GM18511 (cell line): ENCODE measurements at regions not wholly inside any gene's neighbourhood (a gene's known extent, or its start where the extent isn't known, plus 50 kb on each side); places are given as distances from the start of the nearest gene placed in this dataset.

ENCODE experiments used
- ATAC-seq: cut with Tn5 transposase; IDR thresholded peaks from one replicate; pipeline ENCODE4 v1.9.1; 2021; ENCODE audit warnings: mild to moderate bottlenecking, moderate library complexity; ENCODE audit not compliant: unreplicated experiment

DNA sequence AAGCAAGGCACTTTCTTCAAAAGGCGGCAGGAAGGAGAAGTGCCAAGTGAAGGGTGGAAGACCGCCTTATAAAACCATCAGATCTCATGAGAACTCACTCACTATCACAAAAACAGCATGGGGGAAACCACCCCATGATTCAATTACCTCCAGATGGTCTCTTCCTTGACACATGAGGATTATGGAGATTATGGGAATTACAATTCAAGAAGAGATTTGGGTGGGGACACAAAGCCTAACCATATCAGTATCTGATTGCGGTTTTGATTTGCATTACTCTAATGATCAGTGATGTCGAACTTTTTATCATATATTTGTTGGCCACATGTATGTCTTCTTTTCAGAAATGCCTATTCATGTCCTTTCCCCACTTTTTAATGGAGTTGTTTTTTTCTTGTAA, 549.3 kb upstream of the IL12A start:
- no peak for ATAC-seq

DNA sequence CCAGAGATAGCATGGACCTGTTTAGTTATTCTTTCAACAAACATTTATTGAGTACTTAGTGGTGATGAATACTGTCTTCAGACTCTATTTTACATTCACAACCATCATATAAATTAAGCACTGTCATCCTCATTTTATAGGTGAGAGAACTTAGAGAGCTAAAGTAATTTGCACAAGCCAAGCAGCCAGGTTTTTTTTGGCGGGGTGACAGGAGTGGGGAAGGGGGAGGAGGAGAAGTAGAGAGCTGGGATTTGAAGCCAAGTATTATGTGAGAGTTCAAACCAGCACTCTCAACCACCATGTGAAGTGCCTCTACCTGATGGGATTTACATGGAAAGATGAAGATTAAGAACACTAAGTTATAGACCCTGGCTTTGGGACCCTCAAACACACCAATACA, 547.4 kb upstream of the IL12A start:
- no peak for ATAC-seq

DNA sequence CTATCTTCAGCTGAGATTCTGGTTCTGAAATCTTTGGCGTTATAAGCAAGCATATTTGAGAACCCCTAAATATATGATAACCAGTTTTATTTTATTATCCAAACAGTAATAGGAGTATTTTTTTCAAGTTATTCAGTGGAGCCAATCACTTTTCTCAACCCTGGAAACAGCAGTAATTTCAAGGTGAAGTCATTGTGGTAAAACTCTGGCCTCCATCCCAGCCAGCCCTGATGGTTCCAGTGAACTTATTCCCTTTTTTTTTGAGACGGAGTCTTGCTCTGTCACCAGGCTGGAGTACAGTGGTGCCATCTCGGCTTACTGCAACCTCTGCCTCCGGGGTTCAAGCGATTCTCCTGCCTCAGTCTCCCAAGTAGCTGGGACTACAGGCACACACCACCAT, 545.4 kb upstream of the IL12A start:
- no peak for ATAC-seq

DNA sequence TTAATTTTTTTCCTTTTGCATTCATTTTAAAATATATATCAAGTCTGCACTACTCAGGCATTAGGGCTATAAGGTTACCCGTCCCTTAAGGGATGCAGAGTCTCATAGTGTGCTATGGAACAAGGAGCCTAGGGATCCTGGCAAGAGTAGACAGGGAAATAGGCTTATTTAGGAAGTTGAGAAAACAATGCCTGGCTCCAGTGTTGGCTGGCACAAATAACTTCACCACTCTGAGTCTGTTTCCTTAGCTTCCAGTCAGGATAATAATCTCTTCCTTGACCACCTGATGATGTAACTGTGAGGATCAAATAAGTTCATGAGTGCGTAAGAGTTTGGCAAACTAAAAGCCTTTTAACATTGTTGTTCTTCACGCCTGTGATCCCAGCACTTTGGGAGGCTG, 540.8 kb upstream of the IL12A start:
- no peak for ATAC-seq

DNA sequence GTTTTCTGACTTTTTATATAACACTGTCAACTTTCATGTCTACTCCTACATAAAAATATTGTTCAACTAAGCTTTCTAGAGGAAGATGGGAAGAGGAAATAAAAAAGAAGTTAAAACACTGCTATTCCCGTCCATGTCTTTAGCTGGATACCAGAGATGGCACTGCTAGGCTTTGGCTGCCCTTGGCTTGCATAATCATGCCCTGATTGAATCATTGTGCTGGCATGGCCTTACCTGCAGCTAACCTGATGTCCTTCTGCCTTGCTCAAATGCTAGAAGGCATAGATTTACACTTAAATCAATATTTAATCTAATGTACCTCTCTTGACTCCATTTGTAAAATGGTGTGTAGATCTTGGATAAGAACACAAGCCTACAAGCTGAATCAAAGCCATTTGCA, 539.7 kb upstream of the IL12A start:
- no peak for ATAC-seq

DNA sequence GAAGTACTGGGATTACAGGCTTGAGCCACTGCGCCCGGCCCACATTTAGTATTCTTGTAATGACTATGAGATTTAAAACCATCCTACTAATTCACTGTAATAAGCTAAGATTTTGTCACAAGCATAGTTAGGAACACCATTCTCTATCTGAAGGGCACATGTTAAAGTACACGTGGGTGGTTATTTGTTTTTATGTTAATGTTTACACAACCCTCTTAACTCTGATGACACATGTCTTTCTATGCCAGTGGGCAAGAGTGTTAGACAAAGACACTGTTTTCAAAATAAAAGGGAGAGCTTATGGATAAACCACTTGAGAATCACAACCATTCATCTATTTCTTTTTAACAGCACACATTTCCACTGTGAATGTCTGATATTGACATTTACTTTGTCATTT, 537.6 kb upstream of the IL12A start:
- no peak for ATAC-seq

DNA sequence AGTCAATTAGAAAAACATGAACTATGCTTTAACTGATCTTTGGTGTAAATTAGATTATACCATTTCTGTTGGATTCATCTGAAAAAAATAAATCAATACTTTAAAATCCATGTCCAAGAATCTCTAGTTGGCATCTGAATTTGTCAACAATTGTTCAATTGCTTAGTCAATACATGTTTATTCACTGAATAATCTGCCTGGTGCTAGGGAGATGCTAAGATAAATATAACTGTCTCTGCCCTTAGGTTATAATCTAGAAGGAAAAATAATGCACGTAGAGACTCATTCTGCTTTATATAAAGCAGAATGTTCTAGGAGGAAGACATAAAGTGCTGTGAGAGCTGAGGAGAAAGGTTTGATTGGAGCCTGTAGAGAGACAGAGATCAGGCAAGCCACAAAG, 537.2 kb upstream of the IL12A start:
- ATAC-seq: no peak

DNA sequence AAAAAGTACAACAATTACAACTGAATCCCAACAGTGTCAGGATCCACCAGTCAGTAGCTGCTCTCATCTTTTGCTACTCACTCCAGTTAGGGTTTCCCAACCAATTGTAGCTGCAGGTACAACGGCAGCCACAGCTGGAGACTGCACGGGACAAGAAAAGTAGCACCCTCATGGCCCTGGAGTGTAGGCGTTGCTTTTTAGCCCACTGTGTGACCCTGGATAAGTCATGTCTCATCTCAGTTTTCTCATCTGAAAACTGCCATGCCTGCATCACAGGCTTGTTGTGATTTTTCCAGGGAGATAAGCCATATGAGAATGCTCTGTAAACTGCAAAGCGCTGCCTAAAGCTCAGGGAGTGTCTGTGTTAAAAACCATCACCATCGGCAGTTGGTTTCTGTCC, 535.6 kb upstream of the IL12A start:
- ATAC-seq: no peak

DNA sequence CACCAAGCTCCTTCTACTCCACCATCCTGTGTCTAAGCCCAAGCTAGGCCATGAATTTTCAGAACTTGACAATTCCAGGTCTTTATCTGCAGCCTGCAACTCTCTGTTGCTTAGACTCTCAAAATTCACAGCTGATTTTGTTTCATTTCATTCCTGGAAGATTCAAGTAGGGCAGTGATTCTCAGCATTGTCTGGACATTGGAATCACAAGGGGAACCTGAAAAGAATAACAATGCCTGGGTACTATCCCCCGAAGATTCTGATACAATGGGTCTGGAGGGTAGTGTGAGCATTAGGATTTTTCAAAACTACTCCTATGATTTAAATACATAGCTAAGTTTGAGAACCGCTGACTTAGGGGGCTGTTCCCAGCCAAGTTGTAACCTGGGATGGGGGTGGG, 534.7 kb upstream of the IL12A start:
- ATAC-seq: no peak

DNA sequence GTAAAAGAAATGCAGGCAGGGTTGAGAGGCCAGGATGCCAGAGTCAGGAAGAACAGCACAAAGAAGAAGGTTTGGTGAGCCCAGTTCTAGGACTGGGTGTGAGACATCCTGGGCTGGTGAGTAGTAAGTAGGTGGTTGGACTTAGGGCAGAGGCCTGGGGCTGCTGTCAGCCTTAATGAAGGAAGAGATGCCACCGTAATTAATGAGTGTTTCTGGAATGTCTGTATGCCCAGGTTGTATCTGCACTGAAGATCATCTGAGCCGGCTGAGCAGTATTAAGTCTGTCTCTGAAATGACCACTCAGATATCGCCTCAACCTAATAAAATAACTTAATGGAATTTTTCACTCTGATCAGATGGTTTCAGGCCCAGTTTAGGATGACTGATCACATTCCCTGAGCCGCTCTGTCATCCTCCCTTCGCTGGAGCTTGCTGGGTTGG, 532.9 kb upstream of the IL12A start:
- ATAC-seq: no peak

DNA sequence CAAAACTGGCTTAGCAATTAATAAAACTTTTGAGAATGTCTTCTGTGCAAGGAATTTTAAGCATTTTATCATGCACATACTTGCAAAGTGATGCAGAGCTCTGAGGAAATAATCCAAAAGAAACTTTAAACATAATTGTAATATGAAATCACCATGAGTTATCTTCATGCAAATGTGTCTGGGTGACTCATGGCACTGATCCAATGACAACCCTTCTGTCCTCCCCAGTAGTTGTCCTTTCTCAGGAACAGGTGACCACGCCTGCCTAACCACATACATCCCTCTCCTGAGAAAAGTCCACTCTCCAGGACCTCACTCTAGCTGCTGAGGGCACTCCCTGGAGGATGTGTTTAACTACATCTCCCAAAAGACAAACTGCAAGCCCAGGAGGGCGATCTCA, 530.6 kb upstream of the IL12A start:
- ATAC-seq: no peak

DNA sequence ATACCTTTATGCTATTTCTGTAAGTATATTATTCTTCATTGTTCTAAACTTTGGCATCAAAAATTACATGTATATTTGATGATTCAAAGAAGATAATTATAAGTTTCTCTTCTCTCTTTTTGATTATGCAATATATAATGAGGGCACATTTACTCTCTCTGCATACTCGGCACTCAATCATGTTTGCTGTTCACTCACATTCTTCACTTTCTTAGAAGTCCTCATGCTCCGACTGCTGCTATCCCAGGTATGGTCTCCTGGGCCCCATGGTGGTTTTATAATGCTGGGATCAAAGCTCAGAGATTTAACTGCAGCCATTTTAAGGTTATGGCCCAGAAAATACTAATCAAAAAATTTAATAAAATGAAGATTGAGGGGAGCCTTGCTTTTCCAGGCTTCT, 529.7 kb upstream of the IL12A start:
- no peak for ATAC-seq

DNA sequence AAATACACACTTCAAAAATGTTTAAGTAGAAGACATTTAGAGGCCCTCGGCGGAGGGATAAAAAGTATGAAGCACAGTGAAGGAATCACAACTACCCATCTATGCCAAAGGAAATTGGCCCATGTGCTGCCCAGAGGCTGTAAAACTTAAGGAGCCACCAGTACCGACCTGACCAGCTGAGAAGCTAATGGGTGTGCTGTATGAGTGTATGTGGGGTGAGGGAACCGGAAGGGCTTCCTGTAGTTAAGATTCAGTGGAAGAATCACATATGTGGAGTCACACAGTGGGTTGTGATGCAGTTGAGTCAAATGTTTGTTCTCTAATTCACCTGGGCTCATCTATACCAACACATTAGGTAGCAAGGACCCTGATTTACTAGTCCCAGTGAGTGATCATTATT, 516.0 kb upstream of the IL12A start:
- no peak for ATAC-seq

DNA sequence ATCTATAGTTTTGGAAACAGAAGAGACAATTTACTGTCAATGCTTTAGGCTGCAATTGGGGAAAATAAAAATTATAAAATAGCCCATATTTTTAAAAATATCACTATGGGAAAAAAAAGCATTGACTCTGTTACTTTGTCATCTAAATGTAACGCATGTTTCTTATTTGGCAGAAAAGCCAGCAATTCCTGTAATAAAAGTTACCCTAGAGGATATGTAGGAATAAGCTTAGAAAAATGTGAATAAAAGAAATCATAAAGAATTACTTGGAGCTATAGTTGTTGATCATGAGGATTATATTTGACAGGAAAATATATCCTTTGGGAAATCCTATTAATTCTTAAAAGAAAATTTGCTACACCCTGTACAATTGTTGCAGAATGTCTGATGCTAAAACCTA, 515.4 kb upstream of the IL12A start:
- ATAC-seq: no peak

DNA sequence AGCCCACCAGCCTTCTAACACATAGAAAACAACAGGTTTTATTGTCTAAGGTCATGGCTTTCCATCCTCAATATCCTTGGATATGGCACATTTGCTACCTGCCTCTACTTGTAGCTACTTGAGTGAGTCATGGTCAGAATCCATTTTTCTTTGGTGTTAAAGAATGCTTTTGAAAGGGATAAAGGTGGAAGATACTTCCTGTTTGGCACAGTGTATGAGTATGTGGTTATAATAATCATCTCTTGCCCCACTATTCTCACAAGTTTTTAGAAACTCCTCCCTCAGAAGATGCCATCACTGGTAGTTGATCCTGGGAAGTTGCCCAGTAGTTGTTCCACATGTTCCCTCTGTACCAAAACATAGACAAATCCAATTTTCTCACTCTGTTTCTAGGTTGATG, 508.6 kb upstream of the IL12A start:
- ATAC-seq: no peak

DNA sequence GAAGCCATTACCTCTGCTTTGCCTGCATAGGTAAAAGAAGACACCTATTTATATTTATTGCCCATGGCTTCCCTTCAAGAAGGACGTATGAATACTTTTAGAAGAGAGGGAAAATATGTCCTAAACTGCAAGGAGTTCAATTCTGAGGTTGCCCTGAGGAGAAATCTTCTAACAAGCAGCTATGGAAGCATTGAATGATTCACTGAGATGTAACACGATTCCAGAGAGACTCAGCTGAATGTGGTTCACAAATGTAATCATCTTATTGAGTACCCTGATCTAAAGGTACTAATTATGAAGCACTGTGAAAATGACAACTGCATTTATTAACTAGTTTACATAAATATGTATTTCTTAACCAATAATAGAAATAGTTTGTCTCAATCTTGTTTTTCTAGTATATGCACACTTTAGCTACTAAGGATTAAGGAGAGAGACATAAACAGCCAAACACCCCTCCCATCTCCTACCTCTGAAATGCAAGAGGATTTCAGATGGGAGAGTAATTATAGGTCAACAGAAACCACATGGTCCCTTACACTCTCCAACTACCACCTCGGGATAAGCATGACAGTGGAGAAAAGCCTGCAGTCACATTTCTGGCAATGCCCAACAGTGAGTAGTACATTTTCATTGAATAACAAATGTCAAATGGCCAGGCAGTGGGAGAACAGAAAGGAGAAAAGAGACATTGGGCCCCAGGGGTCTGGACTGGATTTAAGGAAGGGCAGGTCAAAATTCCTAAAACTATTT, 506.2 kb upstream of the IL12A start:
- no peak for ATAC-seq

DNA sequence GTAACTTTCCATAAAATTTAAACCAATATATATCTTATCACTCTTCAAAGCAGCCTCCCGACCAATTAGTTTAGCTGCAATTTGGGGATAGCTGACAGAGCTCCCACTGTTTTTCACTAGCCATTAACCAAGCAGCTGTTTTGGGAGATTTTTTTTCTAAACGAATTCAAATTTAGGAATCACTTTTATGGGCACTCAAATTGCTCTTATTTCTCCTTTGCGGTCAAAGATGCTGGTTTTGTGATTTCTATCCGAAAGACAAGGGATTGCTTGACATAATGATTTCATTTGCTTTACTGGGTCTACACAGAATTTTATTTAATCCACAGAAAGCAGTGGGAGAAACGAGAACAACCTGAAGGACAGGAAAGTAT, 505.7 kb upstream of the IL12A start:
- ATAC-seq: no peak

DNA sequence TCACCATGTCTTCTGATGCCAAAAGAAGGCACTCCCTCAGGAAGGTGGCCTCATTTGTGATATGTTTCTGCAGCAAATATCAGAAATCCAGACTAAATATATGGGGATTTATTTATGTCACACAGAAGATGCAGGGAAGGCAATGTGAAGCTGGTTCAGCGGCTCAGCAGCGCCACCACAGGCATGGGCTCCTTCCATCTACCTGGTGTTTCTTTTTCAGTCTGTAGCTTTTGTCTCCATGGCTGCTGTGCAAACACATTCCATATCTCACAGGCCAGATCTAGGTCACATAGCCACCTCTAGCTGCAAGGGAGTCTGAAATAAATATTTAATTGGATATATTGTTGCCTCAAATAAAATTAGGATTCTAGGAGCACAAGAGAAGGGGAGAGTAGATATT, 502.1 kb upstream of the IL12A start:
- ATAC-seq: no peak

DNA sequence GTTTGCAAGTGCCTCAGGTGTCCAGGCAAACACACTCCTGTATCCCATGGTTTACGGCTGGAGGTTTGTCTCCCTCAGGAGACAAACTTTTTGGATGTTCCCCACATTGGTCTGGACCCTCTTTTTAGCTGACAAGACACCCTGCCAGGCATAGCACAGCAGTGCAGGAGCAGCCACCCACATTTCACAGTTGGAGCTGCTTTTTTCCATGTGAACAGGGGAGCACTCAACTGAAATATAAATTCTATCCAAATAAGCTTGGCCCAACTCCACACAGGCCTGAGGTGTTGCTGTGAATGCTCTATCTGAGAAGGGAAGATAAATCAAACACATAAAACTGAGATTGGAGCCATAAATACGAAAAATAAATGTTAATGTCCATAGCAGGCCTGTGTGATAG, 501.3 kb upstream of the IL12A start:
- no peak for ATAC-seq

DNA sequence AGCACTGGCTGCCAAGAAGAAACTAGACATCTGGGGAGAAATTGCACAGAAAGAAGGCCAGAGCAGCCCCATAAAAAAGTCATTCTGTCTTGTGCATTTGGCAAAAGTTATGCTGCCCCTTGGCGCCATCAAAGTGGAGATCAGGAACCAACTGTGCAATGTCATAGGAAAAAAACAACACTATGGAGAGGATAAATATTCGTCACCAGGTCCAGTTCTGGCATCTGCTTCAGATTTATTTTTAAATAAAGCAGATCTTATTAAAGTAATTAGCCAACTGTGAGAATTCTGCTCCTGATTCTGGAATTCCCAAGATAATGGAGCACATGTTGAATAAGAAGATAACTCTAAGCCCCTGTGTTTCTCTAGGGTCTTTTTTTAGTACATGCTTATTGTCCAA, 500.0 kb upstream of the IL12A start:
- ATAC-seq: no peak

DNA sequence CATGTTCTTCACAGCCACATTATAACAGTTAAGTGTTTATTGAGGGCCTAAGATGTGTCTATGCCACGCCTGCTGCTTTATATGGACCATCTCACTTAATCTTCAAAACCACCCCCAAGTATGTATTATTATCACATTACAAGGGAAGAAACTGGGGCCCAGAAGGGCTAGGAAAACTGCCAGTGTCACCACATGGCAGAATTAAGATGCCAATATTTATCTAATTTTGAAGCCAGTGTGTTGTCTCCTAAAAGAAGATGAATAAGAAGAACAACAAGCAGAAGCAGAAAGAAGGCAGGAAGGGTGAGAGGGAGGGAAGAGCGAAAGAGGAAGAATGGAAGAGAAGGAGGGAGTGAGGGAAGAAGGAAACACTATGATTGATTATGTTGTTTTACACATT, 491.3 kb upstream of the IL12A start:
- ATAC-seq: no peak

DNA sequence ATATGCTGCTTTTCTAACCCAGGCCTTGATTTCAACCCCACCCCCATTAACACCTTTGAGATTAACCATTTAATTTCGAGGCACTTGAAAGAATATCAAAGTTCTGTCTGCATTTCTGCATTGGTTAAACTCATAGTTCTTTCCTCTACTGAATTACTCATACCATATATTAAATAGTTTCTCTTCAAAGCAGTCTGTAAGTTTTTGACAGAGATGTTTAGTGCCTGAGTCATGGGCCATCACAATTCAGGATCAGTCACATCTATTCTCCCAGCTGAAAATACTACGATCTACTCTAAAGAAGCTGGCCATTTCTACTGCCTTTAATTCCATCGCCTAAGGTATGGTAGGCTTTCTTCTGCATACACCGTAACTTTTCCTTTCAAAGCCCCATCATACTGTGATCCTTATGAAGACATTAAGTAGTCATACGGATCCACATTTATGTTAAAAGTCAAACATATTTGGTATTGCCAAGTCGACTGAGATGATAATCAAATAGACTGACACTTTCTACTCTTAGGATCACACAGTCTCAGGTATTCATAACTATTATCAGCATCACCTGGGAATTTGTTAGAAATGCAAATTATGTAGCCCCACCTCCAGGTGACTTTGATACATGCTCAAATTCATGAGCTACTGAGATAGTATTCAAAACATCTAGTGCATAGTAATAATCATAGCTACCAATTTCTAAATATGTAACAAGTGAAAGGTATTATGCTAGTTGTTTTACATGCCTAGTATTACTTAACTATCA, 489.4 kb upstream of the IL12A start:
- ATAC-seq: no peak

DNA sequence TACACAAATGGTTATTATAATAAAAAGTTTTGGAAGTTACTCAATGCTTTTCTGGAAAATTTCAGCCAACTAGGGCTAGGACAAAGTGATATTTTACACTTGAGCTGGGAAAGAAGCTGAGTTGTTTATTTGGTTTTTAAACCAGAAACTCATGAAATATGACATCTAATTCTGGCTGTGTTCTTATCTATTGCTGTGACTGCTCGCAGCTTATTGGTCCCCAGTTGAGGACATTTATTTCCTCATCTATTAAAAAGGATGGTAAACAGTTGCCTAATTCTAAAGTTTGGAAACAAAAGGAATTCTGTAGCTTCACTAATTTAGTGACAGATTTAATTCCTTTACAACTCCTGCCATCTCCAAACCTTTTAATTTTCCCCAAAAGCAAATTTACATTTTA, 487.6 kb upstream of the IL12A start:
- ATAC-seq: no peak
